Embryonic facial prominence (tissue), 1 donor: ENCODE measurements at regions not wholly inside any gene's neighbourhood (a gene's known extent, or its start where the extent isn't known, plus 50 kb on each side); places are given as distances from the start of the nearest gene placed in this dataset.
A peak's percentile ranks its signal among the peaks of the same experiment; 100 is the strongest.

Source experiments
- DNase-seq: peaks from one replicate; pipeline ENCODE4 v3.0.0-alpha.2; 2016; ENCODE audit errors: extremely low spot score

DNA sequence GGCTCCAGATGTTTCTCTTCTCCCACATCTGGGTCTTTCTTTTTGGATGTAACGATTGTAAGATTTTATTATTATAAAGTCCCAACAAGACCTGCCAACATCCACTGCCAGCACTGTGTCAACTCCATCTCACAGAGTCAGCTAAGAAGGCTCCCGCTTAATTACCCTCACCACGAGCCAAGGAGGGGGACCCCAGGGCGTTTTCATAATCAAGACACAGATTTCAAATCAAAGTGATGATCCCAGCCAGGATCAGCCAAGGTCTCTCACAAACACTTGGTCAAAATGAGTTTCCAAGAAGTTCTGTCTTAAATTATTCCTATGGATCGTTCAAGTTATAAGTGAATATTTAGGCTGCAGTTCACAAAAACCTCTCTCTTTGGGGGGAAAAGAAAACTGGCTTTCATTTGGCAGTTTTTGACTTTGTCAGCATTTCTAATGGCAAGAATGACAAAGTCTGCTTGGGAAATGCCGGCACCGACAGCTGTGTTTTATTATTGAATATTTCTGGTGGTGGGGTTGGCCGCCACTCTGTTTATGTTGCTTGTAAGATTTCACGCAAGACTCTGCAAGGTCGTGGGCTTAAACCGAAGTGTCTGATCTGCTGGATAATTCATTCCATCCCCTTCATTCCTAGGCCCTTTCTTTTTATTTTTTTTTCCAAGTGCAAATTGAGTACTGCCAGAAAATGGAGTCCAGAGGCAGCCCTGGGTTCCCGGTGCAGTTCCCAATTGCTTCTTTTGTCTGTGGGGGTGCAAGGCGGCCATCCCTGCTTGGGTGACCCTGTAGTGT, 170.2 kb upstream of the PMEPA1 start:
- DNase-seq, result peak; percentile 94

DNA sequence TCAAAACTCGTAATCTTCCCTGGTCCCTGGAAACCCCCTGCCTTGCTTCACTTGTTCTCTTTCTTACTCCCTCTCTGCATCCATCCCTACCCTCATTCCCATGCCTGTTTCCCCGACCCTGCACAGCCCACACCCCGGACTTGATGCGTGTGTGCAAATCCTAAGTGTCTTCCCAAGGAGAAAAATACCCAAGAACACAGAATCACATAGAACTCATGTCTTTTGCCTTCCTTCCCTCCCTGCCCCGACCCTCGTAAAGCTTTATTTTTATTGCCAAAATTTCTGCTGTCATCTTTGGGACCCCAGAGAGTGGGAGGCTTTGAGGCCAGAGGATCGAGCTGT, 169.6 kb upstream of the PMEPA1 start:
- DNase-seq, result no peak

DNA sequence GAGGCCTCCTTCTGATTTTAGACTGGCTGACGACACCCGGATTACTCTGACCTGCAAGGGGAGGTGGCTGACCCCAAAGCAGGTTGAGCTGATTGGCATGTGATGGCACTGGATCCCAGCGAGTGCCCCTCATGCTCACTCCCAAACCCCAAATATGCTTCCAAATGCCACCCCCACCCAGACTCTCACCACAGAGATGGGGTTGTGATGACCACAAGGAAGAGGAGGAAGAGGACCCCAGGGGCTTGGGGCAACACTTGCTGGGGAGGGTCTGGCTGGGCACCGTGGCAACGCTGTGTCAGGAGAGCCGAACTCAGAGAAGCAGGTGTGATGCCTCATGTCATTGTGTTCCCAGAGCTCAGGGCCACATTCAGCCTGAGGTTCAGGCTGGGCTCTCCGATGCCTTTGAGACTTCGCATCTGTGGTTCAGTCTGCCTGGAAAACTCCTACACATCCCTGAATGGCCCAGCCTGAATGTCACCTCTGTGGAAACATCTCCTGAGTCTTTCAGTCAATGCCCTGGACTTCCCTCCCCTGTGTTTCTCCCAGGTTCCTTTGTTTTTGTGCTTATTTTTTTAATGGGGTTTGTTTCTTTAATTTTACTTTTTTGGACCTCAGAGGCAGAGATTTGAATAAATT, 169.1 kb upstream of the PMEPA1 start:
- DNase-seq, result no peak

DNA sequence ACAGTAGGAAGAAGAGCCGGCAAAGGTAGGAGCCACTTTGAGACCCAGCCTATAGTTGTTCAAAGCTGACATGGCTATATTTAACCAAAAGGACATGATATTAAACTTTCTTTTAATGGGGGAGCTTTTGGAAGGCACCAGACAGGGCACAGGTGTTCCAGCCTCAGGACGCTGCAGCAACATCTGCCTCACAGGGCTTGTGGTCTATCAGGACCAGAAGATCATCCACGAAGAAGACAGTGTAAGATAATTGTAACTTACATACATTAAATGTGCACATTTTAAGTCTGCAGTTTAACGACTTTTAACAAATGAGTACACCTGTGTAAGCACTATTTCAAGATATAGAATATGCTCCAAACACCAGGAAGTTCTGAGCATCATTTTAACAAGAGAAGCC, 168.2 kb upstream of the PMEPA1 start:
- DNase-seq, result no peak

DNA sequence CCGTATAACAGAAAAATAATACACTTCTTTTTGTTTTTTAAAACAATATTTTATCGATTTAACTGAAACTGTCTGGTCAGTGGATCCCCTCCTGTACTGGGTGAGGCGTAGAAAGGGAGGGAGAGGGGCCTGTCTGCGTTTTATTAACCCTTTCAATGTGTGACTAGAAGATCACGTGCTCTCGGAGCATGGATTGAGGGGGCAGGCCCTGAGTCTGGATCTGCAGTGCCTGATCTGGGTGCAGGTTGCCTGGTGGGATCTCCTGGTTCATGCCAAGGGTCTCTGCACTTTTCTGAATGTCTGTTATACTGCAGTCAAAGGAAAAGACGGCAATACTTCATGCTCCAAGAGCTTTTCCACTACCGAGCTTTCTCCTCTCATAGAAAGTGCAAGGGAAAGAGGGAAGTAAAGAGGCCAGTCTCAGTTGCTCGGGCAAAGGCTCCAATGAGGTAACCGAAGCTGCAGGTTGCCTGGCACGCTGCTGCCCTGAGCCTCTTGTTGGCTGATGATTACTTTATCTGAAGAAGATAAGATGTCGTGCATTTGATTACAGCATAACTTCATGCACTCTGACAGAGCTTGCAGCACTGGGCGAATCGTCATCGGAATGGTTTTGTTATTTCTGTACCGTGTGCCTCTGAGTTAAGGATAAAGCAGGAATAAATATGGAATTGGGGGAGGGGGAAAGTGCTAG, 167.5 kb upstream of the PMEPA1 start:
- no peak for DNase-seq

DNA sequence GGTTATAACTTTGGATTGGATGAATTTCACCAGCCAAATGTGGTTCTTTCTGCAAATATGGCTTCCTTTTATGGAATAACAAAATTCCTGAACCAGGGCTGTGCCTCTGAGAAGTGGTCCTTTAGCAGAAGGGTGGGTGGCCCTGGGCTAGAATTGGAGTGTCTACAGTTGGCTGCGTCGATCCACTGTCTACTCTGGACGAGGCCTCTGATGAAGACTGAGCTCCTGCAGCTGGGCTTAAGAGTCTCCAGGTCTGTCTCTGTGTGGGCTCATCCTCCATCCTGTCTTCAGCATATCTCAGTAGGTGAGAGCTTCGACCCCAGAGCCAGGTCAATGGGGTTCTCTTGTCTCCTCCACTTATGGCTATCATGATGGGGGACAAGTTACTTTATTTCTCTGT, 166.3 kb upstream of the PMEPA1 start:
- no peak for DNase-seq

DNA sequence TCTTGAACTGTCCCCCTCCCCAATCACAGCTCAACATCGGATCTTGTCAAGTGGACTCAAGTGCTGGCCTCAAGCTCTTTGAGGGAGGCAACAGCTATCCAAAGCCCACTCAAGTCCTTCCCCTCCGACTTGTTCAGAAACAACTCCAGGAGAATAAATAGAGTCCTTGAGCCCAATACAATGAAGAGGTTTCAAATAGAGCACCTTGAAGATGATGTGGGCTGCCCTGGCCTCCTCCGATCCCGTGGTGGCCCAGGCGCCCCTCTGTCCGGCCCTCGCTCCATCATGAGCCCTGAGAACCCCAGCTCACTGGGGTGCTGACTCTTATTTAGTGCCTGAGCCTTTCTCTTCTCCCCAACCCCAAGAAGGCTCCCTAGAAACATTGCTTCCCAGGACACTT, 164.3 kb upstream of the PMEPA1 start:
- no peak for DNase-seq

DNA sequence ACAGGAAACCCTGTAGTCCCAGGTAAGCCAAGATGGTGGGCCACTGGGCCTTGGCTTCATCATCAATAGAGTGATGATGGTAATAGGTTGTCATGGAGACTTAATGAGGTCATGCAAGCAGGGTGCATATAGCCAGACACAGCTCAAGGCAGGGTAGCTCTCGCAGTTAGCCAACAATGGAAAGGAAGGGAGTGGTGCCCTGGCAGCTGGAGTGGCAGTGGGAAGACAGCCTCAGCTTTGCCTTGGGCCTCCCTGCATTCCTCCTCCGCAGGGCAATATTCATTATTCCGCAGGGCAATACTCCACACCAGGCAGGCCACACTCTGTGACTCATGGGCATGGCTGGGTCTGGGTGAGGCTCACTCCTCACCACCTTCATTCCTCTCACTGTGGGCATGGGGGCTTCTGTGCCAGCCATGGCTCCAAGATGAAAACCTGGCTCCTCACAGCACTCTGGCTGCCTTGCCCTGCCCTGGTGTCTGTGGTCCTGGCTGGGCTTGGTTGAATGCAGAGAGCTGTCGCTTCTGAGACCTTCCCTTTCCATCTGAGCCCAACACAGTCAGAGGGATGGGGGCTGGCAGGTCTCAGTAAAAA, 163.1 kb upstream of the PMEPA1 start:
- no peak for DNase-seq

DNA sequence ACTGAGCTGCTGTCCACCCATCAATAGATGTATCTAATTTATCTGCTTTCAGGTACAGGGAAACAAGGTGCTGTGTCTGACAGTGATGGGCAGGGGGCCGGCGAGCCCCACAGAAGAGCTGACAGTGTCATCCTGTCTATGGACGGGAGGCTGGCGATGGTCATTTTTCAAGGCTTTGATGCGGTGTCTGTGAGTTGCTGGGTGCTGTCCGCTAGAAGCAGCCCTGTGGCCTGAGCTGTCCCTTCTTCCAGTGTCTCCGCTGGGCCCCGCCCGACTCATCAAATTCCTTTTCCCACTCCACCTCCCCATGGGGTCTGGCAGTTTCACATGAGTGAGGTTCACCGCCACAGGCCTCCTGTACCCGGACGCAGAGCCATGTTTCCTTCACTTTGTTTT, 161.4 kb upstream of the PMEPA1 start:
- no peak for DNase-seq

DNA sequence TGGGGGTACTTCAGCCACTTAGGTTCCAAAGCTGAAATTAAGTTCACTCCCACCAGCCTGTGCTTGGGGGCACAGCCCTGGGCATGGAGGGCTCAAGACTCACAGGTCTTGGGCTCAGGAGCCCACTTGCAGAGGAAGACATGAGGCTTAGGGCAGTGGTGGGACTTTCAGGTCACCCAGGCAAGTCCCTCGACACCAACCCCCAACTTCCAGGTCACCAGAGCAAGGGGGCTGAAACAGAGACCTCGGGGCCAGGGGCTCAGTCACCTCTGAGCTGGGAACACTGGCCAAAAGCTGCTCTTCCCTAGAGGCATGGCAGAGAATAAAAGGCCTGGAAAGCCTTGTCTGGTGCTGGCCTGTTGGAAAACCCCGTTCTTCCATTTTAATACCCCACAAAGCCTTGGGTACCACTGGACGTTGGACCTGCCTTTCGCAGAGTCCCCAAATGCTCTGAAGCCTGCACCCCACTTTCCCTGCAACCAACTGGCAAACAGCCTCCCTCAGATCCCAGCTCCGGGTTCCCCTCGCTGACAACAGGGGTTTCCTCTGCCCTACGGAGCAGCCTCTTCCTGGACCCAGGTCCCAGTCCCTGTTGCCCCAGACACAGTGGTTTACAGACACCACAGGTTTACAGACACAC, 160.9 kb upstream of the PMEPA1 start:
- DNase-seq, result no peak

DNA sequence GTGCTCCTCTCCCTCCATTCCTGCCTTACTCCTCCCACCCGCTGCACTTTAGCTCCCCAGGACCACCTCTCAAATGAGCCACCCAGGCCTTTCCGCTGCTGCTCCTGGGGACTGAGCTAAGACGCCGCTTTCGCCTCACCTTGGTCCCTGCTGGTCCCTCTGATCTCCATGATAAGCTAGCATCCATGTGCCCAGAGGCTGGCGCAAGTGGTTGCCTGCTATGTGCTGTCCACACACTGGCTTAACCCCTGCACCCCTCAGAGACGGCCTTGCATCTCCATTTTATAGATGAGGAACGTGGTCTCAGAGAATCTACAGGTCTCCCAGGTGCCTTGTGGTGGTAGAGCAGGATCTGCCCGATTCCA, 160.1 kb upstream of the PMEPA1 start:
- no peak for DNase-seq

DNA sequence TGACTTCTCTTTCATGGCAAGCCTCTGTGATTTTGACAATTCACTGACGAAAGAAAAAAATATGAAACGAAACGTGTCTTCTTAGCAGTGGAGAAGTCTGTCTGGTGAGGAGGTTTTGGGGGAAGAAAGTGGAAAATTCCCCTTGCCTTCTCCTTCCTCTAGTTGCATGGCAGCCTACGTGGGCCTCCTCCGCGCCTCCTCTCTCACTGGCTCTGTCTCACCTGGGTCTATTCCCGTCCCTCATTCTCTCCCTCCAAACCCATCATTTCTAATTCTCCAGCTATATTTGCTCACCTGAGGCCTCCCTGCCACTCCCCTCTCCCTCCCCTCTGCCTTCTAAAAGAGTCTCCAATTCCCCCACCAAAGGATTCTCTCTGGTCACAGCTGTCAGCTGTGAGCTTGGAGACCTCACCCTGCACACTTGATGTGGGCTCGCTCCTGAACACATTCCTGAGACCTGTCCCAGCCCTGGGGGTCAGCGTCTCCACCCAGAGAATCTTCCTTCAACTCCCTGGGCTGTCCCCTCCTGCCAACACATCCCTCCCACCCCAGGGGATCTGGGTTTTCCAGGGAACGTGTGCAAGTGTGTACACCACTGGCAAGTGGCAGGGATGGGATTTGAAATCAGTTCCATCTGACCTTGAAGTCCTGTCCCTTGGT, 159.6 kb upstream of the PMEPA1 start:
- no peak for DNase-seq

DNA sequence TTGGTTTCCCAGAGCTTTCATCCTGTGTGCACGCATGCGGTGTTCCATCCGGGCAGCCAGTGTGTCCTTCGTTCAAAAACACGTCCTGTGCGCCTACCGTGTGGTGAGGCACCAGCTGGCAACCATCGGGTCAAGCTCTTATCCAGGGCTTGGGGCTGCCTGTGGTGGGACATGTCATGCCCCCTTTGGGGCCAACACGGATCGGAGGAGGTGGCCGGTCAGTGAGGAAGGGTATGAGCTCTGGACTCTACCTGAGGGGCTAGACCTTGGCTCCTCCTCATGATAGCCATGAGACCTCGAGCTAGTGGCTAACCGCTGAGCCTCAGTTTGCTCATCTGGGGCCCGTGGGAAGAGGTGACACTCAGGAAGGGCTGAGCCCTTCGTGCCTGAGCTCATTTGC, 158.5 kb upstream of the PMEPA1 start:
- DNase-seq, result no peak

DNA sequence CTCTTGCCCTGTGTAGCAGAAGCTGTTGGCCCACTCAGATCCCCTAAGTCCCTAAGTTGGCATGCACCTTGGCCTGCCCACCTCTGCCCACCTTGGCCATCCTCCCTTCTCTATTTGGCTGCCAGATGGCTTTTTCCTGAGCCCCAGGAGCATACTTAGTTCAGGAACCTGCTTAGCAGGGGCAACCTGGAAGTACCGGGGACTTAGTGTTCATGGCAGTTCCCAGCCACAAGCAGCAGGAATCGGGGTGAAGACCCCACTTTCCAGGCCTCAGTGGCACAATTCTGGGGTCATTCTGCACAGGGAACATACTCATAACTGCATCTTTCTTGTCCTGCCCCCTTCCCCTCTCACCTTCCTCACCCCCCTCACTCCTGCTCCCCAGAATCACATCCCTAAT, 158.0 kb upstream of the PMEPA1 start:
- no peak for DNase-seq

DNA sequence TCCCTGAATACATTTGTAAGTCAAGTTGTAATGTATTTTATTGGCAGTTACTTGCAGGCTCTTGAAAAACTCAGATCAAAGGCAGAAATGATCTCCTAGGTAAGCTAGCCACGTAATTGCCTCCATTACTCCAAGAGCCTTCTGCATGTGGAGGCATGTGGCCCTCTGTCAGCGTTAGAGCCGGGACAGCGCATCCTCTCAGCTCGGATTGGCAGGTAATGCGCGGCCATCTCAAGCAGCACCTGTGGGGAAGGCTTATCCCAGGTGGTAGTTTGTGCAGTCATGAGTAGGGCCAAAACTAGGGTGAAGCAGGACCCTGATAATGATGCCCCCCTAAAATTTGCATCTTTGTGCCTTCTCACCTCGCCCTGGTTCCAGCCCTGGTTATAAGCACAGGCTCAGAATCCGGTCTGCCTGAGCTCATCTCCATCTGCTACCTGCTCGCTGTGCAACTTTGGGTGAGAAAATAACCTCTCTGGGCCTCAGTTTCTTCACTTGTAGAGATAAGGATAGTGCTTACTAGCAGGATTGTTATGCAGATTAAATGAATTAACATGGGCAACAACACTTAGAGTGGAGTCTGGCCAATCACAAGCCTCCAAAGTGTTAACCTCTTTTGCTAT, 157.5 kb upstream of the PMEPA1 start:
- DNase-seq, result no peak

DNA sequence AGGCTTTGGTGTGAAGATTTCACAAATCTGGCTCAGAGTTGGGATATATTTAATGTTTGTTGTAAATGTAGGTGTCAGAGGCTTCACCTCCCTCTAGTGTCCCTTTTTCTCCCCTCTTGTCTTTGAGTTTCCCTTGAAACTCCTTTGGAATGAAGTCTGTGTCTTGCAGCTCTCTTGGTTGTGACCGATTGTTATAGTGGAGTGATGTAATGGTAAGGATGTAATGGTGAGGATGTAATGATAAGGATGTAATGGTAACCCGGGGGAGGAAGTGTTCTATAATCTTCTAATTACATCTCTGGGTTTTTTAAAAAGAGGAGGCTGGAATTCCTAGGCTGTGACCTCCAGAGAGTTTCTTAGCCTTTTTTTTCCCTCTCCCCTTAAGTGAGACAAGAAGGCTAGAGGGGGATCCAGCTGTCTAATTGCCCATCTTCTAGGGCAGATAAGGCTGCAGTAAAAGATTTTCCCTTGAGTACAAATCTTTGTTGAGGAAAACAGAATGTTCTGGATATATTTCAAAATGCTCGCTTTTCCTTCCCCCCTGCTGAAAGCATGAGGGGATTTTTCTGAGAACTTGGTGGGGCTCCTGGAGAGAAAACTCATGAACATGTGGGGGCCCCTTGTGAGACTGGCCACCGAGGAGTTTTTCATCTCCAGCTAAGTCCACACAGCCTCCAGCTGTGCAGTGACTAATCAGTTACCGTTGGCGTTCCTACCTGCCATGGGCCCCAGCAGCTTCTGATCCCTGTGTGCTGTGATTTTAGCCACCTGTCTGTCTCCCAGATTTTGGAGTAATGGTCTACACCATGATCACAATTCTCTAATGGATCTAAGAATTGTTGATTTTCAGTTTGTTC, 156.7 kb upstream of the PMEPA1 start:
- no peak for DNase-seq

DNA sequence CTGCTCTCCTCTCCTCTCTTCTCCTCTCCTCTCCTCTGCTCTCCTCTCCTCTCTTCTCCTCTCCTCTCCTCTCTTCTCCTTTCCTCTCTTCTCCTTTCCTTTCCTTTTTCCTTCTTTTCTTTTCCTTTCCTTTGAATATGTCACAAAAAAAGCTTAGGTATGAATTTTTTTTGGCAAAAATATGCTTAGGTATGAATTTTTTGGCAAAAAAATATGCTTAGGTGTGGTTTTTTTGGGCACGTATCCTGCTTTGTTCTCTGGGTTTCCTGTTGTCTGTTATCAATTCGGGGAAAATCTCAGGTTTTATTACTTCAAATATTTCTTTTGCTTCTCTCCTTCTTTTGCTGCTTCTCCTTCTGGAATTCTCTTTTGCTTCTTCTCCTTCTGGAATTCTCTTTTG, 155.5 kb upstream of the PMEPA1 start:
- no peak for DNase-seq

DNA sequence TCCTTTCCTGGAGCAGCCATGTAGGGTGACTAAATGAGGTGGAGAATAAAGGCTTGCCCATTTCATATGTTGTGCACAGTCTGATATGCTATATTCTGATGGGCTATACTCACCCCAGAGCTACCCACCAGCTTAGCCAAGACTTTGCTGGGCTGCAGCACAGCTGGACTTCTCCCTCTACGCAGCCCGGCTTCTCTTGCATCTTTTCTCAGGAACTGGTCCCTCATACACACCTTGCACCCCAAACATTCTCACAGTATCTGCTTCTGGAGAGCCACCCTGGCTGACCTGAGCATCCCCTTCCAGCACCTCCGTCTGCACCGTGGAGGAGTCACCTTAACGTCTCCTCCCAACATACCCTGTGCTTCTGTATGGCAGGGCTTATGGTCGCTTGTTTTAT, 150.8 kb upstream of the PMEPA1 start:
- DNase-seq, result no peak

DNA sequence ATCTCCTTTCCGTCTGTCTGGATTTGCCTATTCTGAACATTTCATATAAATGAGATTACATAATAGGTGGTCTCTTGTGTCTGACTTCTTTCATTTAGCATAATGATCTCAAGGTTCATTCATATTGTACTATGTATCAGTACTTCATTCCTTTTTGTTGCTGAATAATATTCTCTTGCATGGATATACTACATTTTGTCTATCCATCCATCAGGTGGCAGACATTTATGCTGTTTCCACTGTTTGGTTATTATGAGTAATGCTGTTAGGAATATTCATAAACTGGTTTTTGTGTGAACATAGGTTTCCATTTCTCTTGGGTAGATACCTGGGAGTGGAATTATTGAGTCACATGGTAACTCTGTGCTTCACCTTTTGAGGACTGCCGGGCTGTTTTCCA, 148.2 kb upstream of the PMEPA1 start:
- no peak for DNase-seq

DNA sequence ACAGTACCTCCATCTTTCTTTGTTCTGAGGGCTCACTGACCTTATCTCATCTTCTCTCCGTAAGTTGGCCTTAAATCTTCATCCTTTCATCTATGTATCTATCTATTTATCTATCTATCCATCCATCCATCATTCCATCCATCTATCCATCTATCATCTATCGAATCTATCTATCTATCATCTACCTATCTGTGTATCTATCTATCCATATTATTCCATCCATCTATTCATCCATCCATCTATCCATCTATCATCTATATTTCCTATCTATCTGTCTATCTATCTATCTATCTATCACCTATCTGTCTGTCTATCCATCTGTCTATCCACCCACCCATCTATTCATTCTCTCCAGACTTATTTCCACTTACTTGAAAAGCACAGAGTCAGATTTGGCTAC, 147.3 kb upstream of the PMEPA1 start:
- DNase-seq, result no peak

DNA sequence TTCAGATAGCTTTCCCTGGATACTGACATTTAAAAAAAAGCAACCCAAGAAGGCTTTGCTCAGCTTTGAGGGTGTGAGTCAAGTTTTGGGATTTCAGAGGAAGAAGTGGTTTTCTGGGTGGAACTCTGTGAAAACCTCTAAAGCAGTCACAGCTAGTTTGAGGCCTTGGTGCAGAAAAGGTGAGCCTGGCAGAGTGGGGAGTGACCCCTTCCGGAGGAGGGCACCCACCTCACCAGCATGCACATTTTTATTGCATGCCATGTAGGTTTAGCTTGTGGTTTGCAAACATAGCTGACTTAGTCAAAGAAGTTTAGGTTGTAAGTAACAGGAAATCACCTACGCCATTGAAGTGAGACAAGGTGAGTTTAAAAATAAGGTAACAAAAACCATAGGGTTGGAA, 146.8 kb upstream of the PMEPA1 start:
- DNase-seq, result no peak
